AG08396 (cell line): ENCODE measurements at regions not wholly inside any gene's neighbourhood (a gene's known extent, or its start where the extent isn't known, plus 50 kb on each side); places are given as distances from the start of the nearest gene placed in this dataset.

Experiments
- DNase-seq: peaks from one replicate; pipeline ENCODE4 v3.0.0; 2012; ENCODE audit warnings: low spot score, mixed read lengths

DNA sequence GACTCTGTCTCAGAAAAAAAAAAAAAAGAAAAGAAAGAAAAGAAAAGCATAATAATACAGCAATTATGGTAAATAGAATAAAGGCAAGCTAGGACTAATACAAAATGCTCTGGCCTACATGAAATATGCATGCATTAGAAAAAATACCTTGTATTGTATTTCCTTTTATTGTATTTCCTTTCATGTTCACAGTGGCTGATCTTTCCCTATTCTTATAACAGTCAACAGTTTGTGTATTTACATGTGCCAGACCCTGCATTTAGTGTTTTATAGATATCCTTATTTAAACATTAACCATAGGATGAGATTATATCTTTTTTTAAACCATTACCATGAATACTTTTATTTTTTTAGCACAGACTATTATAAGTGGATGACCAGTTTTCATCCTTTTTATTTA lies 56.3 kb upstream of the ARL15 start:
- no peak for DNase-seq

DNA sequence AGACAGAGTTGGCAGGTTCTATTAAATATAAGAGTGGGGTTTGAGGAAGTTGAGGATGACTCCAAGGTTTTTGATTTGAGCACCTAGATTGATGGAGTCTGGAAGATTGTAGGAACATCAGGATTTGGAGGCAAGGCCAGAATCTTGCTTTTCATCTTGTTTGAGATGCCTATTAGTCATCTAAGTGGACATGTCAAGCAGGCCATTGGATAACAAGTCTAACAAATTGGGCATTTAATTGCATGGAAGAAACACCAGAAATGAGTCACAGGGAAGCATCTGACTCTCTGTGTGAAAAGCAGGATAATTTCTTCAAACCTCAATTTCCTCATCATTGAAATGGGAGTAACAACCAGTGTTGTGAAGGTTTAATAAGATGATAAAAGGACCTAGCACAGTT lies 53.3 kb upstream of the ARL15 start:
- DNase-seq, result no peak

DNA sequence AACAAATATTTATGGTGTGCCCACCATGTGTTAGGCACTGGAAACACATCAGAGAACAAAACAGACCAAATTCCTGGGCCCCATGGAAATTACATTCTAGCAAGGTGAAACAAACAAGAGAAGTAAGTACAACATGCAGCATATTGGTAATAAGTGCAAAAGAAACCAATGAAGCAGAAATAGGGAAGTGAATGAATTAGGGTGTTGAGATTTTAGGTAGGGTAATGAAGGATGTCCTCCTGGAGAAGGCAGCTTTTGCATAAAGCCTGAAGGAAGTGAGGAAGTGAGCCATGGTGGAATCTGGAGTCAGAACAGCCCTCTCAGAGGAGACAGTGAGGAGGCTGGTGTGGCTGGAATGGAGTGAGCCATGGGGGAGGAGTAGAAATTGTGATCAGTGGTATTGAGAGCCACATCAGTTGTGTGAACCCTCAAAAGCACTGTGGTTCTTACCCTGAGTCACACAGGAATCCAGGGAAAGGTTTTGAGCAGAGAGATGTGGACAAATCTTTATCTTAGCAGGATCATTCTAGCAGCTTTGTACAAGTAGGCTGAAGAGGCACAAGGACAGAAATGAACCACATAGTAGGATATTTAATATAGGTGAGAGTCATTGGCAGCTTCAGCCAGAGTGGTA lies 52.7 kb upstream of the ARL15 start:
- DNase-seq, result no peak

DNA sequence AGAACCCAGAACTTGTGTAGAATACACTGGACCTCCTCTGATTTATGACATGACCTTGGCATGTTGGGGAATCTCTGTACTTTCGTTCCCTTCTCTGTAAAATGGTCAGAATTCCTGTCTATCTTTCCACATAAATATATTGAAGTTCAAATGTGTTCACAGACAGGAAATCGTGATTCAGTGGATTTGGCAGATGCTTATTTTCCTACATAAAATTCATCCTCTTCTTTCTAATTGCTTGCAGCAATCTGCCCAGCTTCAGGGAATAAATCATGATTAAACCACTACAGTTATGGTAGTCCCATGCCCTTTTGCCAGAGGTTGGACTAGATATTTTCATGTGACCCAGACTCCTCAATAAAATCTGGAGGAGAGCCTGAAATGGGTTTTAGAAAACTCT lies 52.1 kb upstream of the ARL15 start:
- no peak for DNase-seq

DNA sequence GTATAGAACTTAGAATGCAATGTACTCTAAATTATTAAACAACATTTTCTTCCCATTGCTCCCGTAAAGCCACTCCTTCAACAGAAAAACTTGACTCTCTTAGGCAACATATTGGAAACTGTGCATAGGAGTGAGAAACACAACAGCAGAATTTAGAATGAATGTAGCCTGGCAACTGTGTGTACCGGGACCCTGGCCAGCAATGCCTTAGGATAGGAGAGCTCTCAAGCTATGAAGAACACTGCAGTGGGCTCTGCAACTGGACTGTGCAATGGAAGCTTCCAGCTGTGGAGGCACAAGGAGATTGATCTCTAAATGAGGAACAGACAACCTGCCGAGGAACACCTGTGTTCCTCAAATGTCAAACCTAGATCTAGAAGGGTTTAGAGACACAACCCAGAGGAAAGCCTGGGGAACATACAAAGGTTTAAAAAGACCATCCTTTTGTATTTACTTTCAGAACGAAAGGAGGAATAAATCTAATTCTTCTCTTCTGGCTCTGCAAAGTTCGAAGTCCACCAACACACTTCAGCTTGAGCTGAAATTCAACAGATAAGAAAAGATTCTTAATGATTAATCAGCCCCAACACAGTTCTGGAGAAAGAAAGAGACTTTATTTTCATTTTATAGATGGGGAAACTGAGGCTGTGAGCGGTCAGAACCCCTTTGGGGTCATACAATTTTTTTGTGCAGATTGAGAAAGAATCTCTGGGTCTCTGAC lies 51.5 kb upstream of the ARL15 start:
- no peak for DNase-seq

DNA sequence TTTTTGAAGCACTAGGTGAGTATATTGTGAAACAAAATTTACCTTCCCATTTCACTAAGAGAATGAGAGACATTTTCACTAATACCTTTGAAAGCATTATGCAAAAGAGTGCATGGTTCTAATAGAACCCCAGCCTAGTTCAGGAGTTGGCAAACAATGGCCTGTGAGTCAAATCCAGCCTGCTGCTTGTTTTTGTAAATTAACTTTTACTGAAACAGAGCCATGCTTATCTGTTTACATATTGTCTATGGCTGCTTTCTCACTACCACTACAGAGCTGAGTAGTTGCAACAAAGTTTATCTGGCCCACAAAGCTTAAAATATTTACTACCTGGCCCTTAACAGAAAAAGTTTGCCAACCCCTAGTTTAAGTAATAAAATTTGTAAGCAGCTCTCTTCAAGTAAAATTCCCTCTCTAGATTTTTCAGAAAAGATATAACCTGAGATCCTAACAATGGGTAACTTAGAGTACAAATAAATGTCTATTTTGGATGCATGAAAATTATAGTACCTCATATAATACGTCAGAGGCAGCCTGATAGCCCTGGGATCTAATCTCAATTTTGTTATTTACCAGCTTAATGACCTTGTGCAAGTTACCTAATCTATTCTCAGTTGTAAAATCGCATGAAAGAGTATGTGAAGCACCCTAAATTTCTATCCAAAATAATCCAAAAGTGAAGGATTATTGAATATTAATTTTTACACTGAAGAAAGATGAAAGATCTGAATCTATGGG lies 50.7 kb upstream of the ARL15 start:
- DNase-seq, result no peak
